ENCODE measurements at regions not wholly inside any gene's neighbourhood (a gene's known extent, or its start where the extent isn't known, plus 50 kb on each side); places are given as distances from the start of the nearest gene placed in this dataset.
A peak's percentile ranks its signal among the peaks of the same experiment; 100 is the strongest.

DNA sequence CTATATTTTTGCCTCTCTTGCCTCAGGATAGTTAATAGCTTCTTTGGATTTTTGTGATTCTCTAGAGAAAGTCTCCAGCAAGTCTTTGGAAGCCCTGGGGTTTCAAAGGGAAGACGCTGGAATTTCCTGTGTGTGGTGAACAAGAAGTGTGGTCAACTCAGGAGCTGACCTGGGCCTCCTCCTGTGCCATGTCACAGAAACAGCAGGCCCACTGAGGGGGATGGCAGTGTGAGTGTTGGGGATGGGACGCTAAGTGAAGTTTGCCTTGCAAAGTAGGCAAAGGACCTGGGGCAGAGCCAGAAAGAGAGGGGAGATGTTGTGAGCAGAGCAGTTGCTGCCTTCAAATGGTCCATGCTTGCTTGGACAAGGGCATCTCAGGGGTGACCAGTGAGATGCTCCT is 226.3 kb downstream of the DMRT2 start:
- no peaks in the 10 kb centered on the region for H3K9me3 ChIP-seq
- no peak overlapping the region for H3K4me3 ChIP-seq
- H3K27me3 ChIP-seq: no peaks in the 10 kb centered on the region
- TF ChIP-seq POLR2A (IDR thresholded peaks at IDR 0.05) (no peak), EP300 (IDR thresholded peaks at IDR 0.05) (no peak), CTCF (IDR thresholded peaks at IDR 0.05) (no peak), POLR2AphosphoS5 (IDR thresholded peaks at IDR 0.05) (no peak)
- no peaks in the 10 kb centered on the region for H3K36me3 ChIP-seq
- no peaks in the 10 kb centered on the region for H3K4me1 ChIP-seq
- DNase-seq (no peak), ATAC-seq (ENCODE audit: low FRiP score in 2 of 2) (no peak)
- WGBS, 2 donors: 29 to 52% methylated on average over 2 of the region's 2 CpGs
- no peak overlapping the region for H3K27ac ChIP-seq

- no peaks in the 10 kb centered on the region for H3K9me3 ChIP-seq
- no peak overlapping the region for H3K27ac ChIP-seq
- DNase-seq (no peak), ATAC-seq (ENCODE audit: low FRiP score in 2 of 2) (no peak)
- no peaks in the 10 kb centered on the region for H3K4me1 ChIP-seq
- H3K4me3 ChIP-seq: no peak overlapping the region
- no peaks in the 10 kb centered on the region for H3K36me3 ChIP-seq
- no peak for TF ChIP-seq POLR2A (IDR thresholded peaks at IDR 0.05)
- no peak for TF ChIP-seq POLR2AphosphoS5 (IDR thresholded peaks at IDR 0.05)
- no peak for TF ChIP-seq CTCF (IDR thresholded peaks at IDR 0.05)
- no peak for TF ChIP-seq EP300 (IDR thresholded peaks at IDR 0.05)
- 87 to 90% methylated on average over 2 of the region's 2 CpGs for WGBS, 2 donors
- no peaks in the 10 kb centered on the region for H3K27me3 ChIP-seq
These were observed 234.6 kb downstream of the DMRT2 start for GRCh38 chr9:1284727-1285126.

- ATAC-seq (ENCODE audit: low FRiP score in 2 of 2) (no peak), DNase-seq (peak in 1 of 2 donors; percentile 10)
- 39 to 63% methylated on average over 3 of the region's 3 CpGs for WGBS, 2 donors
- no peak overlapping the region for H3K27ac ChIP-seq
- no peaks in the 10 kb centered on the region for H3K27me3 ChIP-seq
- no peak overlapping the region for H3K4me3 ChIP-seq
- H3K9me3 ChIP-seq: no peaks in the 10 kb centered on the region
- no peaks in the 10 kb centered on the region for H3K4me1 ChIP-seq
- TF ChIP-seq POLR2A (IDR thresholded peaks at IDR 0.05): no peak
- TF ChIP-seq POLR2AphosphoS5 (IDR thresholded peaks at IDR 0.05): no peak
- TF ChIP-seq EP300 (IDR thresholded peaks at IDR 0.05): no peak
- no peak for TF ChIP-seq CTCF (IDR thresholded peaks at IDR 0.05)
- no peaks in the 10 kb centered on the region for H3K36me3 ChIP-seq
These were observed 235.4 kb downstream of the DMRT2 start for GRCh38 chr9:1285526-1285925.

GRCh38 chr9:1292384-1292783 is 242.2 kb downstream of the DMRT2 start:
- TF ChIP-seq EP300 (IDR thresholded peaks at IDR 0.05) (no peak), CTCF (IDR thresholded peaks at IDR 0.05) (no peak), POLR2A (IDR thresholded peaks at IDR 0.05) (no peak), POLR2AphosphoS5 (IDR thresholded peaks at IDR 0.05) (no peak)
- Histone ChIP-seq H3K4me3 (no peak overlapping the region), H3K27me3 (no peaks in the 10 kb centered on the region), H3K4me1 (no peaks in the 10 kb centered on the region), H3K9me3 (no peaks in the 10 kb centered on the region), H3K36me3 (no peaks in the 10 kb centered on the region), H3K27ac (no peak overlapping the region)
- 56 to 67% methylated on average over 2 of the region's 2 CpGs for WGBS, 2 donors
- ATAC-seq (ENCODE audit: low FRiP score in 2 of 2): no peak
- DNase-seq: no peak

DNA sequence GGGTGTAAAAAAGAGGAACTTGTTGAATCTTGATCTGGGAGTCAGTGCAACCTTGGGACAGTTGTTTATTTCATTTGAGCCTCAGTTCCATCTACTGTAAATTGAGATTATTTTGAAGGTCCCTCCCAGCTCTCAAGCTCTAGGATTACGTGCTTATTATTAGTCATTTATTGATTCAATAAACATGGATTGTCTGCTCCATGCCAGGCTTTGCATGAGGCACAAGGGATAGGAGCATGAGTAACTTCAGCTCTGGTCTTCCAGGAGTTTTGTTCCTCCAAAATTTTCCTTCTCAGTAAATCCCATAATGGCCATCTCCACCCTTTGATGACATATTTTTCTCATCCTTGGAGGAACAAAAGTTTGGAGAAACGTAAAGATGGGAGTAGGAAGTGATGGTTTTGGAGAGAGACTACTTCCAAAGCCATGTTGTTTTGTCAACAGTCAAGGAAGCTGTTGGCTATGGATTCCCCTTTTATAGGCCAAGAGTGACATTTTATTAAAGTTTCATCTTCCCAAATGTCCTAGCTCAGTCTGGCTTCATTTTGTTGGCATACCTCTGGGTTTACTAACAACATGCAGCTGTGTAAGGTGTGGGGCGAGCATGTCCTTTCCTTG is 244.6 kb downstream of the DMRT2 start:
- ATAC-seq (ENCODE audit: low FRiP score in 2 of 2) (peak in 1 of 2 donors; percentile 57), DNase-seq (no peak)
- H3K4me3 ChIP-seq: no peak overlapping the region
- H3K4me1 ChIP-seq: no peaks in the 10 kb centered on the region
- H3K27ac ChIP-seq: no peak overlapping the region
- no peaks in the 10 kb centered on the region for H3K36me3 ChIP-seq
- 53 to 56% methylated on average over 3 of the region's 3 CpGs for WGBS, 2 donors
- no peak for TF ChIP-seq CTCF (IDR thresholded peaks at IDR 0.05)
- TF ChIP-seq POLR2AphosphoS5 (IDR thresholded peaks at IDR 0.05): no peak
- no peak for TF ChIP-seq EP300 (IDR thresholded peaks at IDR 0.05)
- no peak for TF ChIP-seq POLR2A (IDR thresholded peaks at IDR 0.05)
- no peaks in the 10 kb centered on the region for H3K9me3 ChIP-seq
- no peaks in the 10 kb centered on the region for H3K27me3 ChIP-seq
